ENCODE measurements at regions not wholly inside any gene's neighbourhood (a gene's known extent, or its start where the extent isn't known, plus 50 kb on each side); places are given as distances from the start of the nearest gene placed in this dataset.
"Not testable (repeated sequence)": the region's sequence is repeated elsewhere in the genome, so short reads cannot be mapped to it uniquely, and the experiment has no call there.

GRCh38 chr1:60916906-60917305, 165.5 kb upstream of the NFIA start:
- no peak for DNase-seq (ENCODE audit: low read depth in 3 of 3)

DNA sequence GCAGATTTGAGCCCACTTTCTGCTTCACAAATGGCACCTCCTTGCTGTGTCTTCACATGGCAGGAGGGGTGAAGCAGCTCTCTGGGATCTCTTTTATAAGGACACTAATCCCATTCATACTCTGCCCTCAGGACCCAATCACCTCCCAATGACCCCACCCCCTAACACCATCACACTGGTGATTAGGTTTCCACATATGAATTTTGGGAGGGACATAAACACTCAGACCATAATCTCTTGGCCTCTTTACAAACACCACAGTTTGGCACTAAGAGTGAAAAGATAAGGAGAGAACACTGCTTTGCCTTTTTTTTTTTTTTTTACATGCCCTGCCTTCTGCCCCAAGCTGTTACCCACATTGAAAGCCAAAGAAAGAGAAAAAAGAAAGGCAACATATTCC, 166.2 kb upstream of the NFIA start:
- no peak for DNase-seq (ENCODE audit: low read depth in 3 of 3)

- DNase-seq (ENCODE audit: low read depth in 3 of 3): no peak
Measured at GRCh38 chr1:60915441-60915840, 166.9 kb upstream of the NFIA start.

DNA sequence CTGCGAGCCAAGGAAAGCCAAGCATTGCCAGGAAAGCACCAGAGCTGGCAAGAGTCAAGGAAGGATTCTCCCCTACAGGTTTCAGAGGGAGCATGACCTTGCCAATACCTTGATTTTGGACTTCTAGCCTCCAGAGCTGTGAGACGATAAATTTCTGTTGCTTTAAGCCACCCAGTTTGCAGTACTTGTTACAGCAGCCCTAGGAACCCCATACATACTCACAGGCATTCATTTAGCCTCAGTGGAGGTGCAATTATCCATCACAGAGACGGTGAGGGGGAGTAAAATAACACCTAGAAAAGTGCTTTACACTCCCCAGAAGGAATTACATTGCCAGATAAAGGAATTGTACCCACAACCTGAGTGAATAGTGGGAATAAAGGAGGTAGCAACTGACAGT, 167.4 kb upstream of the NFIA start:
- no peak for DNase-seq (ENCODE audit: low read depth in 3 of 3)

- DNase-seq (ENCODE audit: low read depth in 3 of 3): not testable (repeated sequence)
Measured at GRCh38 chr1:60913708-60914107, 168.7 kb upstream of the NFIA start.

DNA sequence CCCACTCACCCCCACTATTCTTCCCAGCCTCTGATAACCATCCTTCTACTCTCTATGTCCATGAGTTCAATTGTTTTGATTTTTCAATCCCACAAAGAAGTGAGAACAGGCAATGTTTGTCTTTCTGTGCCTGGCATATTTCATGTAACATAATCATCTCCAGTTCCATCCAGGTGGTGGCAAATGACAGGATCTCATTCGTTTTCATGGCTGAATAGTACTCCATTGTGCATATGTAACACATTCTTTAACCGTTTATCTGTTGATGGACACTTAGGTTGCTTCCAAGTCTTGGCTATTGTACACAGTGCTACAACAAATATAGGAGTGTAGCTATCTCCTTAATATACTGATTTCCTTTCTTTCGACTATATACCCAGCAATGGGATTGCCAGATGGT, 169.3 kb upstream of the NFIA start:
- DNase-seq (ENCODE audit: low read depth in 3 of 3): no peak

- DNase-seq (ENCODE audit: low read depth in 3 of 3): no peak
Measured at GRCh38 chr1:60911966-60912697, 170.2 kb upstream of the NFIA start.

GRCh38 chr1:60908159-60908558, 174.2 kb upstream of the NFIA start:
- DNase-seq (ENCODE audit: low read depth in 3 of 3): no peak

DNA sequence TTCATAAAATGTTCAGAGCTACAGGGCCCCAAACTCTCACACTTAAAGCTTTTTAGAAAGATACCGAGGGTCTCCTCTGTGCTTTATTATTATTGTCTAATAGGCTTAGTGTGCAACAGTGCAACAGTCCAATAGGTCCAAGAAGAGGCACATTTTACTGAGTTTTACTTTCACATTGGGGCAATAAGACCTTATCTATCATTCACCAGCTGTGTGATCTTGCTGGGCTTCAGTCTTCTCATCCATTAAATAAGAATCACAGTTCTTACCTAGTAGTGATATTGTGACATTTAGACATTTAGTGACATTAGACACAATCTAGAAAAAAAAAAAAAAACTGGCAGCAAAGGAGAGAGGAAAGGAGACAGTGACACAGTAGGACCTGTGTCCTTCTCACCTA, 175.8 kb upstream of the NFIA start:
- DNase-seq (ENCODE audit: low read depth in 3 of 3): no peak

DNA sequence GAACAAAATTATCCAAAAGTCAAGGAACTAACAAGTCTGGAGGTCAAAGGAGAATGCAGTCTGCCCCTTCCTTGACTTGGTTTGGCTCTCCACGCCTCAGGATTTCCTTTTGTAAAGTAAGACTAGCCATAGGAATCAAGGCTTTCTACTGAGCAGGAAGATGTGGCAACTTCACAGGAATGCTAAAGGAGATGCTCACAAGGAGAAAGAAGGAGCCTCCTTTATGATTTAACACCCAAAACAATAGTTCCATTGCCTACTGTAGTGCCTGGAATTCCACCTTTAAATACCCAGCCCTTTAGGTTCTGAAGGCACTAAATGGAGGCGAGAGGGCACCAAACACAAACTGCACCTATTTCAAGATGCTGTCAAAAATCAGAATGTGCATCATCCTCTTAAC, 176.3 kb upstream of the NFIA start:
- no peak for DNase-seq (ENCODE audit: low read depth in 3 of 3)

DNA sequence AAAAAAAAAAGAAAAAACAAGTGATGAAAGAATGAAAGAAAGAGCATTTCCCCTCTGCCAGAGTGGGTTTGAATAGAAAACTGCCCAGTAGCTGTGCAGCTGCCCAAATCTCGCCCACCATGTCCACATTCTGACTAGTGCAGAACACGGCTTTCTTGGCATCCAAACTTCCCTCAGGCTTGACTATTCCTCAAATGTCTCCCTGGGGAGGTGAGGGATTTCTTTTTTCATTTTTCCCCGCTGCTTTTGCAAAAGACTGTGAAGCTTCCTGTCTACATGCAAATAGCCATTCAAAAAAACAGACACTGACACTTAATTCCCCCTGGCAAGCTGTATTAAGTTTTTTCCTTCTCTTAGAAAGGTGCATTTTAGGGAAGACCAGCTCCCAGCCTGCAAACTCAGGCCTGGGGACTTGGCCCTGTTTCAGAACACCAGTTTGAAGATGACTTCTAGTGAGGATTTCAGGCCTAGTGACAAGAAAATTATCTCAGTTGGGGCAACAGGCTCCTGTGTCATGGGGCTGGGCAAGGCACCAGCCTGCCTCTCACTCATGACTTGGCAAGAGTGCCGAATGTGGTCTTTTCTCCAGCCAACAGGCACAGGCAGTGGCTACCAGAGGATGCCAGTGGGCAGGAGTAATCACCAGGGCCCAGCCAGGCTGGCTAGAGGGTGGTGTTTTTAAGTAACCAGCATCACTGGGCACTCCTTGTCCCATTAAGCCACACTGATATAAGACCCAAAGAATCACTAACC, 178.1 kb upstream of the NFIA start:
- no peak for DNase-seq (ENCODE audit: low read depth in 3 of 3)

DNA sequence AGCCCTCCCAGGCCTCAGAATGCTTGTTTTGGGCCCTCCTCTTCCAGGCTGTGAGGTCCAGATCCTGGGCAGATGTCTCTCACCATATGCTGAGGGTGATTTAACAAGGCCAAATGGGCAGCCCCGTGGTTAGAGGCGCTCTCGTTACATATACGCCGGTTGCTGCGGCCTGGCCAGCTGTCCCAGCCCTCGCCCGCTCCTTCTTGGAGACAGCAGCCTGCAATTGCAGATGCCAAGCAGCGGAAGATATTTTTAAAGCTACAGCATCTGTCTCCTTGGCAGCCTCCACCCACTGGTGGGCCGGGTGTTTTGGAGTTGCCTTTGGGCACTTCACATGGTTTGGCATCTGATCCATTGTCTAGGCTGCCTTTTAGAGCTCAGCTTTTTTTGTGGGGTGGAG, 178.8 kb upstream of the NFIA start:
- no peak for DNase-seq (ENCODE audit: low read depth in 3 of 3)

DNA sequence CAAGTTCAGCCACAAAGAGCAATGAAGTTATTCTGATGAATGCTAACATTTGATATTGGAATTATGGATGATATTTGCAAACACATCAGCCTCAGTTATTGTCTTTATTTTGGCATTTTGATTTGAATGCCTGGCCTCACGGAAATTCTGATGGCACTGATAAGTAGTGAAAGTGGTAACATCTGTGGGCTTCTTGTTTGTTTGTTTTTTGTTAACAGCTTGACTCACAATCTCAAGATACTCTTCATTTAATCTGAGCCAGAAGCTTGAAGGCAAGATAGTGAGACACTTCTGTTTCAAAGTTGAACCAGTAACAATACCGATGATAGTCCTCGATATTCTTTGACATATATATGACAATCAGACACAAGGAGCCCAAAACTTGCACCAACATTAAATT, 182.9 kb upstream of the NFIA start:
- DNase-seq (ENCODE audit: low read depth in 3 of 3): no peak

DNA sequence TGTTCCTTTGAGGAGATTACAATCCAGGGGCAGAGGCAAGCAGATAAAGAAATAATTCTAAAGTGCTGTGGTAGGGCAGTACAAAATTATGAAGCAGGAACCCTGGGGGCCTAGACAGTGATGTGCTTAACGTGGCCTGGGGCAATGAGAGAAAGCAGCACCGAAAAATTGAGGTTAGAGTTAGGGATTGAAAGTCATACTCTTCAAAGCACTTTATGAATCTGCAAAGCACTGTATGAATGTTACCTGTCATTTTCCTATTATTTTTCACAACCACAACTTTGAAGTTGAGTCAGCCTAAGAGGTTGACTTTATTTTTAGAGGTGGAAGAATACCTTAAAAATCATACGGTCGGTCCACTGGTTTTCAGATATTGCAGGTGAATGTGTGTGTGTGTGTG, 183.4 kb upstream of the NFIA start:
- peak in 1 of 3 donors; percentile 9 for DNase-seq (ENCODE audit: low read depth in 3 of 3)

DNA sequence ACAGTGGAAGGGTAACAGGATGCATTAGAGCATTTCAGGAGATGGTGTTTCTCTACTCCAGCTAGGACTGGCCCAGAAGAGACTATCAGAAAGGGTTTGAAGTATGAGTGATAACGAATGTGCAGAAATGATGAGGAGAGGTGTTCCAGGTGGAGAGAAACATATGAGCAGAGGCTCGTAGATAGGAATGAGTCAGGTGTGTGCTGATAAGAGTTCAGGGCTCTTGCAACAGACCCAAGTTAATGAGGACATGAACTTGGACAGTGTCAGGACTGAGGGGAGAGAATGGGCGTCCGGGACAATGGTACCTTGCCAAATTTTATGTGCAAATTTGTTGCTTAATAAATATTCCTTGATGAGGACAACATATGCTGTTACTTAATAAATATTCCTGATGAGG, 183.9 kb upstream of the NFIA start:
- DNase-seq (ENCODE audit: low read depth in 3 of 3): no peak

GRCh38 chr1:60896701-60897363, 185.5 kb upstream of the NFIA start:
- DNase-seq (ENCODE audit: low read depth in 3 of 3): no peak

GRCh38 chr1:60895701-60896100, 186.7 kb upstream of the NFIA start:
- DNase-seq (ENCODE audit: low read depth in 3 of 3): no peak

GRCh38 chr1:60895252-60895651, 187.1 kb upstream of the NFIA start:
- no peak for DNase-seq (ENCODE audit: low read depth in 3 of 3)

DNA sequence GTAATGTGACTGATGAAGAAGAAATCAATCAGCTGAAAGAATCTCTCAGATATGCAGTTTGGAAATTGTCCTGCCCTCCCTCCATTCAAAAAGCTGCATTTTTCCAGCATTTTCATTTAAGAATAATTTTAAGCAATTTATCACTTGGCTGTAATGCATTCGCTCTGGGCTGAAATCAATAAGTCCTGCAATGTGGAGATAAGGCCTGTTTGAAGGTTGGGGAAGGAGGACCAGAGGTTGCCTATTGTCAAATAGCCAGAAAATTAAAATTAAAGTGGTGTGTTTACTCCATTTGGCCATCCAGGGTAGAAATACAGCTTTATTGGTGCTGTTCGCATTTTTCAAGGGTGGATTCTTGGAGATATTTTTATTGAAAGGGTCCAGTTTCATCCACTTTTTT, 187.6 kb upstream of the NFIA start:
- DNase-seq (ENCODE audit: low read depth in 3 of 3): no peak

- no peak for DNase-seq (ENCODE audit: low read depth in 3 of 3)
Measured at GRCh38 chr1:60894130-60894529, 188.2 kb upstream of the NFIA start.

DNA sequence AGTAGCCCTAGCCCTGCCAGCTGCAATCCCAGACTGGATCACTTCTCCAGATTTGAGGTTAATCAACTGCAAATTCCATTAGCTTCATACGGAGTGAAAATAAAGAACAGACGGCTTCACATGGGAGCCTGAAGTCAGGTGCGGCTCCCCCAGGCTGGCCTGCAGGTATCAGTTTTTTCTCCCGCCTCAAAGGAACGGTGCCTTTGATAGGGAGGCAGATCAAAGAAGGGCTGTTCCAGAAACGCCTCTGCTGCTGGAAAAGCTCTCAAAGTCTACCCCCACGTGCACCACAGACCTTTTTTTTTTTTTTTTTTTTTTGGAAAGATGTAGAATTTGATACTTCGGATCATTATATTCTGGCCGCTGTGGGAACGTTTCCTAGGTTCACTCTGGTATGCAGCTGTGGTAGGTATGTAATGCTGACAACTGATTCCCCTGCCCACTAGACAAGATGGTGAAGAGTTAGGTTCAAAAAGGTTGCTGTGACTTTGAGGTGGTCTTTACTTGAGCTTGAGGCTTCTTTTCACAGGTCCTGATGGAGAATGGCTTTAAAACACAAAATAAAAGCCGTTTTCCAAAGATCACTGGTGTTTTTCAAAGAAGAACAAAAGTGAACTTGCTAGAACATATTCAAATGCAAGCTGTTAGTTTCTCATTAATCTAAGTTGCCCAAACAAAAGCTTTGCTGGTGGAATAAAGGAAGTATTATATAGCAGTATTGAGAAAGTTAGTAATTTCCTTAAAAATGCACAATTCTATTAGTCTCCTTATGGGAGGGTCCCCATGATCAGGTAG, 189.0 kb upstream of the NFIA start:
- DNase-seq (ENCODE audit: low read depth in 3 of 3): no peak

GRCh38 chr1:60891765-60892164, 190.6 kb upstream of the NFIA start:
- DNase-seq (ENCODE audit: low read depth in 3 of 3): no peak

All from stimulated activated CD4-positive, alpha-beta T cell treated with anti-CD3 and anti-CD28 coated beads, TNF-alpha, amount 100 ng/mL, for 48 hours (primary cell).